ENCODE measurements at regions not wholly inside any gene's neighbourhood (a gene's known extent, or its start where the extent isn't known, plus 50 kb on each side); places are given as distances from the start of the nearest gene placed in this dataset.

DNA sequence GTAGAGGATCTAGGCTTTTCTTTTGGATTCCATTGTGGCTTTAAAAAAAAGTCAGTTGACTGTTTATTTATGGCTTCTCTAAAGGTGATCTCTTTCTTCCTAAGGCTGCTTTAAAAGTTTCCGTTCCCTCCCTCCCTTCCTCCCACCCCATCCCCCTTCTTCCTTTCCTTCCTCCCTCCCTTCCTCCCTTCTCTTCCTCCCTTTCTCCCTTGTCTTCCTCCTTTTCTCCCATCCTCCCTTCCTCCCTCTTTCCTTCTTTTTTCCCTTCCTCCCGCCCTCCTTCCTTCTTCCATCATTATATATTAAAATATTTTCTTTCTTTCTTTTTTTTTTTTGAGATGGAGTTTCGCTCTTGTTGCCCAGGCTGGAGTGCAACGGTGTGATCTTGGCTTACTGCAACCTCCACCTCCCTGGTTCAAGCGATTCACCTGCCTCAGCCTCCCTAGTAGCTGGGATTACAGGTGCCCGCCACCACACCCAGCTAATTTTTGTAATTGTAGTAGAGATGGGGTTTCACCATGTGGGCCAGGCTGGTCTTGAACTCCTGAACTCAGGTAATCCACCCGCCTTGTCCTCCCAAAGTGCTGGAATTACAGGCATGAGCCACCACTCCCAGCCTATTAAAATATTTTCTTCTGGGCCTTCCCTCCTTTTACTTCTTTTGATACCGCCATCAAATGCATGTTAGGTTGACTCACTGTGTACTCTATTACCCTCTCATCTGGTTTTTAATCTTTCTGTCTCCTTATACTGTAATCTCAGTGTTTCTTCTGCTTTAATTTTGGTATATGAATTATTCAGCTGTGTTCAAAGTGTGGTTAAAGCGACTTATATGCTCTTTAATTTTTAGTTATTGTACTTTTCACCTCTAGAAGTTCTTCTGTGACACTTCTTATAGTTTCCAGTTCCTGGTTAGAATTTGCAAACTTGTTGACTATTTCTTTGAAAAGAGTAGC is 59.2 kb upstream of the ATP5PO start:
- Histone ChIP-seq H3K27me3 (no peaks in the 10 kb centered on the region), H3K9ac (ENCODE audit: low read depth in 2 of 2, low read length in 2 of 2) (no peak overlapping the region), H3K27ac (peak overlapping the region; percentile 3), H3K36me3 (no peaks in the 10 kb centered on the region), H3K4me3 (no peak overlapping the region), H3K9me3 (no peaks in the 10 kb centered on the region), H3K4me1 (peaks cover 7% of the 10 kb centered on the region)
- no peak for DNase-seq
- intact Hi-C loops (cut with DNase I) = no loop called here
- TF ChIP-seq, protein P1, sequence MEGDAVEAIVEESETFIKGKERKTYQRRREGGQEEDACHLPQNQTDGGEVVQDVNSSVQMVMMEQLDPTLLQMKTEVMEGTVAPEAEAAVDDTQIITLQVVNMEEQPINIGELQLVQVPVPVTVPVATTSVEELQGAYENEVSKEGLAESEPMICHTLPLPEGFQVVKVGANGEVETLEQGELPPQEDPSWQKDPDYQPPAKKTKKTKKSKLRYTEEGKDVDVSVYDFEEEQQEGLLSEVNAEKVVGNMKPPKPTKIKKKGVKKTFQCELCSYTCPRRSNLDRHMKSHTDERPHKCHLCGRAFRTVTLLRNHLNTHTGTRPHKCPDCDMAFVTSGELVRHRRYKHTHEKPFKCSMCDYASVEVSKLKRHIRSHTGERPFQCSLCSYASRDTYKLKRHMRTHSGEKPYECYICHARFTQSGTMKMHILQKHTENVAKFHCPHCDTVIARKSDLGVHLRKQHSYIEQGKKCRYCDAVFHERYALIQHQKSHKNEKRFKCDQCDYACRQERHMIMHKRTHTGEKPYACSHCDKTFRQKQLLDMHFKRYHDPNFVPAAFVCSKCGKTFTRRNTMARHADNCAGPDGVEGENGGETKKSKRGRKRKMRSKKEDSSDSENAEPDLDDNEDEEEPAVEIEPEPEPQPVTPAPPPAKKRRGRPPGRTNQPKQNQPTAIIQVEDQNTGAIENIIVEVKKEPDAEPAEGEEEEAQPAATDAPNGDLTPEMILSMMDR (IDR thresholded peaks at IDR 0.05) = no peak

DNA sequence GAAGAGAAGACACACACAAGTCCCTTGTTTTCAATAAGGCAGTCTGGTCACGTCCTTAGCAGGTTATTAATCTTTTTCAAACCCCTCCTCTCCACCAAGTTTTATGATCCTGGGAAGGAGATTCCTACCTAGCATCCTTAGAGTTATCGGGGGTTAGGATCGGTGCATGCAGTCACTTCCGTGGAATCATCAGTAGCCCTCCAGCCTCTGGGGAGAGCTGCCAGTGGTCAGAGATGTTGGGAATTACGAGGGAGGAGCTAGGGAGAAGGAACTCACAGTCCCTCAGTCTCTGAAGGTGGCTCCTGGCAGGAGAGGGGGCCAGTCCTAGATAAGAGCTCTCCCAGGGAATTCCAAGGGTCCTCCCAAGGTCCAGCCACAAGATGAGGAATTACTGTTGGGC is 57.7 kb upstream of the ATP5PO start:
- Histone ChIP-seq H3K9me3 (no peaks in the 10 kb centered on the region), H3K27me3 (no peaks in the 10 kb centered on the region), H3K36me3 (no peaks in the 10 kb centered on the region), H3K4me1 (peaks cover 7% of the 10 kb centered on the region), H3K4me3 (no peak overlapping the region), H3K9ac (ENCODE audit: low read depth in 2 of 2, low read length in 2 of 2) (no peak overlapping the region), H3K27ac (no peak overlapping the region)
- intact Hi-C loops (cut with DNase I) = no loop called here
- TF ChIP-seq, protein P1 (IDR thresholded peaks at IDR 0.05) = no peak
- no peak for DNase-seq

DNA sequence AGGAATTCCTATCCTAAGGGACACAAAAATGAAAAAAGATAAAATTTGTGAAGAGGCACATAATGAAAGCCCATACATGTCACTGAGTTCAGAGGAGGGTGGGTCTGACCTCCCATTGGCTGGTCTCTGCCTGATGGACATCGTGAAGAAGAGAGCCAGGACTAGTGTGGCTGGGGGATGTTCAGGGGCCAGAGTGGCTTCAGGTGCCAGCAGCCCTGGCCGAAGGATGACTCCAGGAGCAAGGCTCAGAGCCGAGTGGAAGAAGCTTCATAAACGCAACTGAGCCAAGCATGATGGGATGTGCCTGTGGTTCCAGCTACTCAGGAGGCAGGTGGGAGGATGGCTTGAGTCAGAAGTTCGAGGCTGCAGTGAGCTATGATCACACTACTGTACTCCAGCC is 56.9 kb upstream of the ATP5PO start:
- intact Hi-C loops (cut with DNase I) = no loop called here
- H3K4me3 ChIP-seq = no peak overlapping the region
- no peak overlapping the region for H3K9ac ChIP-seq (ENCODE audit: low read depth in 2 of 2, low read length in 2 of 2)
- TF ChIP-seq, protein P1 (IDR thresholded peaks at IDR 0.05) = no peak
- H3K4me1 ChIP-seq = peaks cover 7% of the 10 kb centered on the region
- no peaks in the 10 kb centered on the region for H3K36me3 ChIP-seq
- no peaks in the 10 kb centered on the region for H3K27me3 ChIP-seq
- no peaks in the 10 kb centered on the region for H3K9me3 ChIP-seq
- no peak for DNase-seq
- no peak overlapping the region for H3K27ac ChIP-seq

DNA sequence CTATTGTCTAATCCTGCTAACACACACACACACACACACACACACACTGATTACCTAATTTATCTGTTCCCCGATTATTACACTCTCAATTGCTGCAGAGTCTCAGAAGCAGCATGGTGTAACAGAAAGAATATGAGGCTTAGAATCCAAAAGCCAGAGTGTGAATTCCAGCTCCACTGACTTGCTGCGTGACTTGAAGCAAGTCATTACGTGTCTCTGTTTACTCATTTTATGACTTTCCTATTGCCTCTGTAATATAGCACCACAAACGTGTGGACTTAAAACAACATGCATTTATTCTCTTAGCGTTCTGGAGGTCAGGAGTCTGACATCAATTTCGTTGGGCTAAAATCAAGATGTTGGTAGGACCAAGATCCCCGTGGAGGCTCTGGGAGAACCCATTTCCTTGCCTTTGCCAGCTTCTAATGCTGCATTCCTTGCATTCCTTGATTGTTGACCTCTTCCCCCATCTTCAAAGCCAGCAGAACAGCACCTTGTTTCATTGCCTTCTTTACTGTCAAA is 55.9 kb upstream of the ATP5PO start:
- H3K27ac ChIP-seq = no peak overlapping the region
- peaks cover 7% of the 10 kb centered on the region for H3K4me1 ChIP-seq
- H3K4me3 ChIP-seq = no peak overlapping the region
- DNase-seq = peak; percentile 53
- TF ChIP-seq, protein P1 (IDR thresholded peaks at IDR 0.05) = no peak
- no peak overlapping the region for H3K9ac ChIP-seq (ENCODE audit: low read depth in 2 of 2, low read length in 2 of 2)
- intact Hi-C loops (cut with DNase I) = no loop called here
- H3K36me3 ChIP-seq = no peaks in the 10 kb centered on the region
- no peaks in the 10 kb centered on the region for H3K27me3 ChIP-seq
- H3K9me3 ChIP-seq = no peaks in the 10 kb centered on the region

DNA sequence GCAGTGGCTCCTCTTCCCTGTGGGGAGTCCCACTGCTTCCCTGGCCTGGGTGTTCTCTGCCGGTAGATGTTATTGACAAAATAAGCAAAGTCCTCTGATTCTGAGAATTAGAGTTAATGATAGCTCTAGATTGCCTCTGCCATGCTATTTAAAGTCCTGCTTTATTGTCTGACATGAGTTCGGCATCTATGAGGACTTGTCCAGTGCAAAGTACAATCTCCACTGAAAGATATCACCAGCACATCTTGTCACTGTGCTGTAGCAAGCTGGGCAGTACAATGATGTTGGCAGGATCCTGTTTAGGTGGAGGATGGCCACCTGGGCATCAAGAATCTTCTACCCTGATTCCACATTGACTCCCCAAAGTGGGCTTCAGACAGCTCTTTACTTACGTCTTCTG is 54.0 kb upstream of the ATP5PO start:
- intact Hi-C loops (cut with DNase I) = no loop called here
- no peak overlapping the region for H3K9ac ChIP-seq (ENCODE audit: low read depth in 2 of 2, low read length in 2 of 2)
- no peak overlapping the region for H3K27ac ChIP-seq
- H3K36me3 ChIP-seq = no peaks in the 10 kb centered on the region
- no peaks in the 10 kb centered on the region for H3K4me1 ChIP-seq
- H3K9me3 ChIP-seq = no peaks in the 10 kb centered on the region
- no peak overlapping the region for H3K4me3 ChIP-seq
- H3K27me3 ChIP-seq = no peaks in the 10 kb centered on the region
- TF ChIP-seq, protein P1 (IDR thresholded peaks at IDR 0.05) = no peak
- DNase-seq = no peak

Data from colonic mucosa (tissue), 4 donors.